HEK293 (cell line): ENCODE measurements at regions not wholly inside any gene's neighbourhood (a gene's known extent, or its start where the extent isn't known, plus 50 kb on each side); places are given as distances from the start of the nearest gene placed in this dataset.

ENCODE experiments used
- CTCF ChIA-PET: fragments of 350-600 bp; formaldehyde crosslinking; extraction: SDS; loops from one replicate; lab custom pipeline; 2021; ENCODE audit warnings: antibody characterized with exemption; lab: Yijun Ruan, JAX
- POLR2A ChIA-PET: fragments of 300-600 bp; formaldehyde crosslinking; extraction: SDS; loops from one replicate; lab custom pipeline; 2020; ENCODE audit warnings: antibody characterized with exemption, inconsistent platforms; lab: Yijun Ruan, JAX
- H3K27ac ChIP-seq: fragments of 200-500 bp; sonication (Bioruptor generic); 2 replicates; pipeline ENCODE4 v1.5.1; 2014; ENCODE audit warnings: low read depth, low read length, control low read depth, inconsistent platforms; ENCODE audit errors: extremely low read depth
- H3K36me3 ChIP-seq, 2 experiments: fragments of 200-500 bp in 1 of 2; sonication (Bioruptor generic) in 1 of 2; 1 replicate in 1 of 2; 2 replicates in 1 of 2; pipeline ENCODE4 v1.5.1; 2014 to 2017; ENCODE audit warnings: inconsistent platforms in 2 of 2, low read length in 2 of 2; ENCODE audit not compliant: control insufficient read depth in 2 of 2, insufficient read depth in 1 of 2
- H3K4me1 ChIP-seq: fragments of 200-500 bp; sonication (Bioruptor generic); 2 replicates; pipeline ENCODE4 v1.5.1; 2014; ENCODE audit warnings: mild to moderate bottlenecking, low read length, inconsistent platforms; ENCODE audit not compliant: control insufficient read depth, insufficient read depth
- H3K4me3 ChIP-seq: 2 replicates; pipeline ENCODE4 v1.5.1; 2011; ENCODE audit warnings: low read depth, mild to moderate bottlenecking, control low read depth, low read length, moderate library complexity
- H3K9me3 ChIP-seq: fragments of 200-500 bp; sonication (Bioruptor generic); 2 replicates; pipeline ENCODE4 v1.5.1; 2014; ENCODE audit warnings: low read depth, low read length, inconsistent platforms; ENCODE audit not compliant: control insufficient read depth, insufficient read depth
- GLI4 ChIP-seq: fragments of 450-650 bp; formaldehyde crosslinking; IDR thresholded peaks from 2 replicates; pipeline ENCODE4 v1.5.1; 2016; ENCODE audit warnings: missing biosample characterization, missing genetic modification characterization
- KLF10 ChIP-seq: fragments of 450-650 bp; IDR thresholded peaks from 2 replicates; pipeline ENCODE4 v1.5.1; 2018; ENCODE audit warnings: missing biosample characterization, mild to moderate bottlenecking, missing genetic modification characterization
- KLF7 ChIP-seq: fragments of 450-650 bp; formaldehyde crosslinking; IDR thresholded peaks from 2 replicates; pipeline ENCODE4 v1.5.1; 2016; ENCODE audit warnings: missing biosample characterization, missing genetic modification characterization, borderline replicate concordance
- REPIN1 ChIP-seq: fragments of 450-650 bp; formaldehyde crosslinking; IDR thresholded peaks from 2 replicates; pipeline ENCODE4 v1.5.1; 2017; ENCODE audit warnings: missing biosample characterization, missing genetic modification characterization, low read depth
- SCRT2 ChIP-seq: fragments of 450-650 bp; formaldehyde crosslinking; IDR thresholded peaks from 2 replicates; pipeline ENCODE4 v1.5.1; 2016; ENCODE audit warnings: missing biosample characterization, missing genetic modification characterization
- SP2 ChIP-seq: fragments of 450-650 bp; formaldehyde crosslinking; IDR thresholded peaks from 2 replicates; pipeline ENCODE4 v1.5.1; 2016; ENCODE audit warnings: missing biosample characterization, missing genetic modification characterization
- ZBTB26 ChIP-seq: fragments of 450-650 bp; formaldehyde crosslinking; optimal IDR thresholded peaks from 2 replicates; pipeline ENCODE3; 2016; ENCODE audit warnings: missing biosample characterization, mild to moderate bottlenecking, missing genetic modification characterization
- ZEB2 ChIP-seq: fragments of 450-650 bp; formaldehyde crosslinking; IDR thresholded peaks from 2 replicates; pipeline ENCODE4 v1.5.1; 2016; ENCODE audit warnings: missing biosample characterization, missing genetic modification characterization
- ZNF146 ChIP-seq: fragments of 450-650 bp; formaldehyde crosslinking; IDR thresholded peaks from 2 replicates; pipeline ENCODE4 v1.5.1; 2016; ENCODE audit warnings: missing biosample characterization, missing genetic modification characterization
- ZNF175 ChIP-seq: fragments of 450-650 bp; formaldehyde crosslinking; IDR thresholded peaks from 2 replicates; pipeline ENCODE4 v1.5.1; 2016; ENCODE audit warnings: missing biosample characterization, missing genetic modification characterization
- ZNF24 ChIP-seq: fragments of 450-650 bp; formaldehyde crosslinking; IDR thresholded peaks from 2 replicates; pipeline ENCODE4 v1.5.1; 2016; ENCODE audit warnings: missing biosample characterization, missing genetic modification characterization
- ZNF324 ChIP-seq: fragments of 450-650 bp; formaldehyde crosslinking; IDR thresholded peaks from 2 replicates; pipeline ENCODE4 v1.5.1; 2016; ENCODE audit warnings: missing biosample characterization, missing genetic modification characterization
- ZNF366 ChIP-seq: fragments of 450-650 bp; formaldehyde crosslinking; conservative IDR thresholded peaks from 2 replicates; pipeline ENCODE4 v1.5.1; 2016; ENCODE audit warnings: missing biosample characterization, missing genetic modification characterization
- ZNF37A ChIP-seq: fragments of 450-650 bp; IDR thresholded peaks from 2 replicates; pipeline ENCODE4 v1.5.1; 2018; ENCODE audit warnings: missing biosample characterization, missing genetic modification characterization
- ZNF433 ChIP-seq: fragments of 450-650 bp; formaldehyde crosslinking; IDR thresholded peaks from 2 replicates; pipeline ENCODE4 v1.5.1; 2016; ENCODE audit warnings: missing biosample characterization, missing genetic modification characterization, low read depth
- ZNF585B ChIP-seq: fragments of 450-650 bp; formaldehyde crosslinking; IDR thresholded peaks from 2 replicates; pipeline ENCODE4 v1.5.1; 2016; ENCODE audit warnings: missing biosample characterization, missing genetic modification characterization
- ZNF610 ChIP-seq: fragments of 450-650 bp; formaldehyde crosslinking; IDR thresholded peaks from 2 replicates; pipeline ENCODE4 v1.5.1; 2016; ENCODE audit warnings: missing biosample characterization, missing genetic modification characterization, borderline replicate concordance
- ZNF624 ChIP-seq: fragments of 450-650 bp; formaldehyde crosslinking; IDR thresholded peaks from 2 replicates; pipeline ENCODE4 v1.5.1; 2017; ENCODE audit warnings: missing biosample characterization, missing genetic modification characterization
- ZNF692 ChIP-seq: fragments of 450-650 bp; formaldehyde crosslinking; IDR thresholded peaks from 2 replicates; pipeline ENCODE4 v1.5.1; 2016; ENCODE audit warnings: missing biosample characterization, missing genetic modification characterization
- ZNF768 ChIP-seq: fragments of 450-650 bp; formaldehyde crosslinking; IDR thresholded peaks from 2 replicates; pipeline ENCODE4 v1.5.1; 2018; ENCODE audit warnings: missing biosample characterization, mild to moderate bottlenecking, missing genetic modification characterization
- ZNF837 ChIP-seq: fragments of 450-650 bp; formaldehyde crosslinking; IDR thresholded peaks from 2 replicates; pipeline ENCODE4 v1.5.1; 2016; ENCODE audit warnings: missing biosample characterization, missing genetic modification characterization
- ZSCAN4 ChIP-seq: fragments of 450-650 bp; formaldehyde crosslinking; IDR thresholded peaks from 2 replicates; pipeline ENCODE4 v1.5.1; 2017; ENCODE audit warnings: missing biosample characterization, missing genetic modification characterization
- TF ChIP-seq, protein P1 (sequence below): fragments of 450-650 bp; formaldehyde crosslinking; IDR thresholded peaks from 2 replicates; pipeline ENCODE4 v1.5.1; 2016; ENCODE audit warnings: missing biosample characterization, missing genetic modification characterization
- TF ChIP-seq, protein P2 (sequence below): fragments of 450-650 bp; formaldehyde crosslinking; IDR thresholded peaks from 2 replicates; pipeline ENCODE4 v1.5.1; 2017; ENCODE audit warnings: missing biosample characterization, mild to moderate bottlenecking, missing genetic modification characterization, moderate library complexity

DNA sequence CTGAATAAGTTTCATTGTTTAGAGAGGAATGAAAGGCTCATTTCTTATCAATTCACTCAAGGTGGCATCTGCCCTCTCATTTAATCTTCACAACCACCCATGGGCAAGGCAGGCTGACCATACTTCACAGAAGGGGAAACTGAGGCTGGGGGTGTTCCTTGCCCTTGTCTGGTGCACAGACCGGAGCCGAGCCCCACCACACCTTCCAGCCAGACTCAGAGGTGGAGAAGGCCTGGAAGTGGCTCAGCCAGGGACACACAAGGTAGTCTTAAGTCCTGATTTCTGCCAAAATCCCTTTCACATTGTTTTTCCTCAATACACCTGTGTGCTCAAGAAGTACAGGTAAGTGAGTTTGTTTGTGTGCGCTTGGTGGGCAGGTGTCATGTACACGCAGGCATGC is 111.9 kb upstream of the TEX51 start:
- no peaks in the 10 kb centered on the region for H3K36me3 ChIP-seq
- CTCF ChIA-PET = no interaction called here

GRCh38 chr2:126787289-126787688 is 111.4 kb upstream of the TEX51 start:
- Histone ChIP-seq H3K4me1 (no peaks in the 10 kb centered on the region), H3K36me3 (no peaks in the 10 kb centered on the region), H3K27ac (no peak overlapping the region), H3K4me3 (no peak overlapping the region), H3K9me3 (no peaks in the 10 kb centered on the region)
- POLR2A ChIA-PET = no interaction called here
- CTCF ChIA-PET = interaction anchor here (1.8 kb wide), 1 partner anchor 185 kb away, joined by 4 read pairs; no protein-coding TSS in a partner anchor
- TF ChIP-seq ZNF692 (tag by site-specific recombination) (no peak), ZNF366 (tag by site-specific recombination) (no peak), ZSCAN4 (tag by site-specific recombination) (no peak), ZNF768 (tag by site-specific recombination) (no peak), GLI4 (tag by site-specific recombination) (no peak), ZNF324 (tag by site-specific recombination) (no peak), ZNF146 (no peak), ZNF433 (tag by site-specific recombination) (no peak), SCRT2 (tag by site-specific recombination) (no peak), ZNF837 (tag by site-specific recombination) (no peak), ZBTB26 (tag by site-specific recombination) (no peak)
- TF ChIP-seq, protein P1, sequence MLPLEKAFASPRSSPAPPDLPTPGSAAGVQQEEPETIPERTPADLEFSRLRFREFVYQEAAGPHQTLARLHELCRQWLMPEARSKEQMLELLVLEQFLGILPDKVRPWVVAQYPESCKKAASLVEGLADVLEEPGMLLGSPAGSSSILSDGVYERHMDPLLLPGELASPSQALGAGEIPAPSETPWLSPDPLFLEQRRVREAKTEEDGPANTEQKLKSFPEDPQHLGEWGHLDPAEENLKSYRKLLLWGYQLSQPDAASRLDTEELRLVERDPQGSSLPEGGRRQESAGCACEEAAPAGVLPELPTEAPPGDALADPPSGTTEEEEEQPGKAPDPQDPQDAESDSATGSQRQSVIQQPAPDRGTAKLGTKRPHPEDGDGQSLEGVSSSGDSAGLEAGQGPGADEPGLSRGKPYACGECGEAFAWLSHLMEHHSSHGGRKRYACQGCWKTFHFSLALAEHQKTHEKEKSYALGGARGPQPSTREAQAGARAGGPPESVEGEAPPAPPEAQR = no peak

More for the DNA sequence above, 111.9 kb upstream of the TEX51 start:
- Histone ChIP-seq H3K27ac (no peak overlapping the region), H3K9me3 (no peaks in the 10 kb centered on the region), H3K4me1 (no peaks in the 10 kb centered on the region), H3K4me3 (no peak overlapping the region)
- TF ChIP-seq REPIN1 (tag by site-specific recombination) (no peak), ZNF175 (no peak), ZNF37A (no peak), ZNF624 (tag by site-specific recombination) (no peak), KLF10 (tag by site-specific recombination) (no peak)
- POLR2A ChIA-PET = no interaction called here

- H3K9me3 ChIP-seq = no peaks in the 10 kb centered on the region
- H3K4me1 ChIP-seq = no peaks in the 10 kb centered on the region
- no peaks in the 10 kb centered on the region for H3K36me3 ChIP-seq
- H3K4me3 ChIP-seq = no peak overlapping the region
- CTCF ChIA-PET = interaction anchor here (0.6 to 1.8 kb wide), 2 partner anchors 13 to 184 kb away, joined by 4 read pairs; no protein-coding TSS in a partner anchor
- H3K27ac ChIP-seq = no peak overlapping the region
- POLR2A ChIA-PET = no interaction called here
- TF ChIP-seq ZNF610 (tag by site-specific recombination) (no peak), KLF7 (tag by site-specific recombination) (no peak), SP2 (tag by site-specific recombination) (no peak), ZEB2 (no peak), ZNF585B (tag by site-specific recombination) (no peak), ZNF24 (tag by site-specific recombination) (no peak)
- TF ChIP-seq, protein P2, sequence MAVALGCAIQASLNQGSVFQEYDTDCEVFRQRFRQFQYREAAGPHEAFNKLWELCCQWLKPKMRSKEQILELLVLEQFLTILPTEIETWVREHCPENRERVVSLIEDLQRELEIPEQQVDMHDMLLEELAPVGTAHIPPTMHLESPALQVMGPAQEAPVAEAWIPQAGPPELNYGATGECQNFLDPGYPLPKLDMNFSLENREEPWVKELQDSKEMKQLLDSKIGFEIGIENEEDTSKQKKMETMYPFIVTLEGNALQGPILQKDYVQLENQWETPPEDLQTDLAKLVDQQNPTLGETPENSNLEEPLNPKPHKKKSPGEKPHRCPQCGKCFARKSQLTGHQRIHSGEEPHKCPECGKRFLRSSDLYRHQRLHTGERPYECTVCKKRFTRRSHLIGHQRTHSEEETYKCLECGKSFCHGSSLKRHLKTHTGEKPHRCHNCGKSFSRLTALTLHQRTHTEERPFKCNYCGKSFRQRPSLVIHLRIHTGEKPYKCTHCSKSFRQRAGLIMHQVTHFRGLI (tag by site-specific recombination) = no peak
Observed at GRCh38 chr2:126788113-126788512, 110.6 kb upstream of the TEX51 start.
